ENCODE measurements at regions not wholly inside any gene's neighbourhood (a gene's known extent, or its start where the extent isn't known, plus 50 kb on each side); places are given as distances from the start of the nearest gene placed in this dataset.

GRCh38 chr14:65231286-65231980, 129.1 kb upstream of the MAX start (continued):
- TF ChIP-seq PRMT3 (CRISPR knock-in tag; IDR thresholded peaks at IDR 0.05; ENCODE audit: borderline replicate concordance, low read depth) (no peak), ZUFSP (CRISPR knock-in tag; IDR thresholded peaks at IDR 0.05; ENCODE audit: borderline replicate concordance) (no peak), ZNF629 (CRISPR knock-in tag; conservative IDR thresholded peaks at IDR 0.05) (no peak), ZNF609 (CRISPR knock-in tag; IDR thresholded peaks at IDR 0.05; ENCODE audit: borderline replicate concordance) (peak; percentile 21; the same call in 1 of the 2 replicates), ARID5B (CRISPR knock-in tag; IDR thresholded peaks at IDR 0.05) (peak; percentile 72), PRDM4 (CRISPR knock-in tag; IDR thresholded peaks at IDR 0.05; ENCODE audit: borderline replicate concordance) (no peak; the same call in 1 of the 2 replicates), GABPB1 (CRISPR knock-in tag; IDR thresholded peaks at IDR 0.05) (no peak), JUNB (CRISPR knock-in tag; IDR thresholded peaks at IDR 0.05; ENCODE audit: borderline replicate concordance) (no peak), ZBTB26 (CRISPR knock-in tag; IDR thresholded peaks at IDR 0.05; ENCODE audit: borderline replicate concordance) (peak; percentile 94), ZNF33A (CRISPR knock-in tag; IDR thresholded peaks at IDR 0.05; ENCODE audit: borderline replicate concordance) (no peak), ZNF354B (CRISPR knock-in tag; IDR thresholded peaks at IDR 0.05) (no peak)
